Breast epithelium (tissue), 3 donors: ENCODE measurements at regions not wholly inside any gene's neighbourhood (a gene's known extent, or its start where the extent isn't known, plus 50 kb on each side); places are given as distances from the start of the nearest gene placed in this dataset.

Source experiments
- POLR2AphosphoS5 ChIP-seq, 3 donors: sonication (generic); formaldehyde crosslinking; IDR thresholded peaks; one replicate each; pipeline ENCODE4 v1.6.1; 2017; ENCODE audit warnings: antibody characterized with exemption in 3 of 3
- TF ChIP-seq, protein P1 (sequence below), 3 donors: fragments of 450-650 bp; IDR thresholded peaks; one replicate each; pipeline ENCODE4 v1.5.1; 2016 to 2017; ENCODE audit warnings: antibody characterized with exemption in 3 of 3, mild to moderate bottlenecking in 3 of 3, moderate library complexity in 3 of 3

DNA sequence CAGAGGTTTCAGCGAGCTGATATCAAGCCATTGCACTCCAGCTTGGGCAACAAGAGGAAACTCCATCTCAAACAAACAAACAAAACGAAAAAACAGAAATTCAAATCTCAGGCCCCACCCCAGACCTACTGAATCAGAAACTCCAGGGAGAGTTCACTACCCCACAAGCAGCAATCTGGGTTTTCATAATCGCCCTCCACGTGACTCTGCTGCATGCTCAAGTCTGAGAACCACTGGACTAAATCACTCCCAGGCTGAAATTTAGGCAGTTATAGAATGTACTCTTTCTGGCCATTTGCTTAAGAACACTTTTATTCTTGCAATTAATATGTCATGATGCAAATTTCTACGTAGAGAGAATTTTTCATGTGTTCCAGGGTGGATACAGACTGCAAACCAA lies 287.3 kb downstream of the USP46 start:
- TF ChIP-seq POLR2AphosphoS5 (IDR thresholded peaks at IDR 0.05), result no peak
- TF ChIP-seq, protein P1, sequence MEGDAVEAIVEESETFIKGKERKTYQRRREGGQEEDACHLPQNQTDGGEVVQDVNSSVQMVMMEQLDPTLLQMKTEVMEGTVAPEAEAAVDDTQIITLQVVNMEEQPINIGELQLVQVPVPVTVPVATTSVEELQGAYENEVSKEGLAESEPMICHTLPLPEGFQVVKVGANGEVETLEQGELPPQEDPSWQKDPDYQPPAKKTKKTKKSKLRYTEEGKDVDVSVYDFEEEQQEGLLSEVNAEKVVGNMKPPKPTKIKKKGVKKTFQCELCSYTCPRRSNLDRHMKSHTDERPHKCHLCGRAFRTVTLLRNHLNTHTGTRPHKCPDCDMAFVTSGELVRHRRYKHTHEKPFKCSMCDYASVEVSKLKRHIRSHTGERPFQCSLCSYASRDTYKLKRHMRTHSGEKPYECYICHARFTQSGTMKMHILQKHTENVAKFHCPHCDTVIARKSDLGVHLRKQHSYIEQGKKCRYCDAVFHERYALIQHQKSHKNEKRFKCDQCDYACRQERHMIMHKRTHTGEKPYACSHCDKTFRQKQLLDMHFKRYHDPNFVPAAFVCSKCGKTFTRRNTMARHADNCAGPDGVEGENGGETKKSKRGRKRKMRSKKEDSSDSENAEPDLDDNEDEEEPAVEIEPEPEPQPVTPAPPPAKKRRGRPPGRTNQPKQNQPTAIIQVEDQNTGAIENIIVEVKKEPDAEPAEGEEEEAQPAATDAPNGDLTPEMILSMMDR (IDR thresholded peaks at IDR 0.05), result no peak
